ENCODE measurements at regions not wholly inside any gene's neighbourhood (a gene's known extent, or its start where the extent isn't known, plus 50 kb on each side); places are given as distances from the start of the nearest gene placed in this dataset.

GRCh38 chr6:139635401-139636130 is 261.1 kb upstream of the CITED2 start:
- Mint-ChIP-seq H3K4me1 (ENCODE audit: low read depth) (peaks cover under 1% of the 10 kb centered on the region), H3K36me3 (no peaks in the 10 kb centered on the region), H3K27ac (no peak overlapping the region), H3K27me3 (peaks cover 15% of the 10 kb centered on the region), H3K9me3 (ENCODE audit: low read depth) (no peaks in the 10 kb centered on the region), H3K4me3 (no peak overlapping the region)

- H3K27ac Mint-ChIP-seq, result no peak overlapping the region
- H3K27me3 Mint-ChIP-seq, result peaks cover 13% of the 10 kb centered on the region
- no peak overlapping the region for H3K4me3 Mint-ChIP-seq
- no peaks in the 10 kb centered on the region for H3K4me1 Mint-ChIP-seq (ENCODE audit: low read depth)
- H3K9me3 Mint-ChIP-seq (ENCODE audit: low read depth), result no peaks in the 10 kb centered on the region
- no peaks in the 10 kb centered on the region for H3K36me3 Mint-ChIP-seq
Measured at GRCh38 chr6:139632840-139633239, 258.4 kb upstream of the CITED2 start.

GRCh38 chr6:139628270-139628669 is 253.8 kb upstream of the CITED2 start:
- H3K27me3 Mint-ChIP-seq, result peaks cover 2% of the 10 kb centered on the region
- H3K27ac Mint-ChIP-seq, result no peak overlapping the region
- no peaks in the 10 kb centered on the region for H3K4me1 Mint-ChIP-seq (ENCODE audit: low read depth)
- H3K4me3 Mint-ChIP-seq, result no peak overlapping the region
- no peaks in the 10 kb centered on the region for H3K36me3 Mint-ChIP-seq
- no peaks in the 10 kb centered on the region for H3K9me3 Mint-ChIP-seq (ENCODE audit: low read depth)

- Mint-ChIP-seq H3K27me3 (peaks cover 6% of the 10 kb centered on the region), H3K36me3 (no peaks in the 10 kb centered on the region), H3K27ac (no peak overlapping the region), H3K9me3 (ENCODE audit: low read depth) (no peaks in the 10 kb centered on the region), H3K4me3 (no peak overlapping the region), H3K4me1 (ENCODE audit: low read depth) (no peaks in the 10 kb centered on the region)
Measured at GRCh38 chr6:139627091-139627490, 252.6 kb upstream of the CITED2 start.

GRCh38 chr6:139625998-139626975 is 251.8 kb upstream of the CITED2 start:
- Mint-ChIP-seq H3K27ac (no peak overlapping the region), H3K4me3 (no peak overlapping the region), H3K27me3 (peaks cover 9% of the 10 kb centered on the region), H3K9me3 (ENCODE audit: low read depth) (no peaks in the 10 kb centered on the region), H3K36me3 (no peaks in the 10 kb centered on the region), H3K4me1 (ENCODE audit: low read depth) (no peaks in the 10 kb centered on the region)

GRCh38 chr6:139625081-139625939 is 250.9 kb upstream of the CITED2 start:
- Mint-ChIP-seq H3K9me3 (ENCODE audit: low read depth) (no peaks in the 10 kb centered on the region), H3K27ac (no peak overlapping the region), H3K4me1 (ENCODE audit: low read depth) (no peaks in the 10 kb centered on the region), H3K27me3 (peaks cover 11% of the 10 kb centered on the region), H3K4me3 (no peak overlapping the region), H3K36me3 (no peaks in the 10 kb centered on the region)

GRCh38 chr6:139623372-139623771 is 248.9 kb upstream of the CITED2 start:
- no peak overlapping the region for H3K27ac Mint-ChIP-seq
- H3K36me3 Mint-ChIP-seq, result no peaks in the 10 kb centered on the region
- no peaks in the 10 kb centered on the region for H3K9me3 Mint-ChIP-seq (ENCODE audit: low read depth)
- H3K4me3 Mint-ChIP-seq, result no peak overlapping the region
- peaks cover 11% of the 10 kb centered on the region for H3K27me3 Mint-ChIP-seq
- H3K4me1 Mint-ChIP-seq (ENCODE audit: low read depth), result no peaks in the 10 kb centered on the region

GRCh38 chr6:139613496-139613895 is 239.0 kb upstream of the CITED2 start:
- H3K4me3 Mint-ChIP-seq, result no peak overlapping the region
- H3K36me3 Mint-ChIP-seq, result no peaks in the 10 kb centered on the region
- peaks cover 2% of the 10 kb centered on the region for H3K27me3 Mint-ChIP-seq
- H3K4me1 Mint-ChIP-seq (ENCODE audit: low read depth), result no peaks in the 10 kb centered on the region
- H3K27ac Mint-ChIP-seq, result no peak overlapping the region
- H3K9me3 Mint-ChIP-seq (ENCODE audit: low read depth), result no peaks in the 10 kb centered on the region

- no peaks in the 10 kb centered on the region for H3K4me1 Mint-ChIP-seq (ENCODE audit: low read depth)
- H3K9me3 Mint-ChIP-seq (ENCODE audit: low read depth), result no peaks in the 10 kb centered on the region
- H3K36me3 Mint-ChIP-seq, result no peaks in the 10 kb centered on the region
- no peak overlapping the region for H3K4me3 Mint-ChIP-seq
- H3K27ac Mint-ChIP-seq, result no peak overlapping the region
- H3K27me3 Mint-ChIP-seq, result no peaks in the 10 kb centered on the region
Measured at GRCh38 chr6:139612135-139612465, 237.7 kb upstream of the CITED2 start.

GRCh38 chr6:139611327-139612134 is 237.1 kb upstream of the CITED2 start:
- H3K27me3 Mint-ChIP-seq, result no peaks in the 10 kb centered on the region
- no peak overlapping the region for H3K4me3 Mint-ChIP-seq
- H3K4me1 Mint-ChIP-seq (ENCODE audit: low read depth), result no peaks in the 10 kb centered on the region
- H3K9me3 Mint-ChIP-seq (ENCODE audit: low read depth), result no peaks in the 10 kb centered on the region
- H3K36me3 Mint-ChIP-seq, result no peaks in the 10 kb centered on the region
- no peak overlapping the region for H3K27ac Mint-ChIP-seq

GRCh38 chr6:139608466-139609261 is 234.2 kb upstream of the CITED2 start:
- H3K9me3 Mint-ChIP-seq (ENCODE audit: low read depth), result no peaks in the 10 kb centered on the region
- no peak overlapping the region for H3K27ac Mint-ChIP-seq
- no peak overlapping the region for H3K4me3 Mint-ChIP-seq
- H3K36me3 Mint-ChIP-seq, result no peaks in the 10 kb centered on the region
- H3K4me1 Mint-ChIP-seq (ENCODE audit: low read depth), result no peaks in the 10 kb centered on the region
- H3K27me3 Mint-ChIP-seq, result no peaks in the 10 kb centered on the region

GRCh38 chr6:139605350-139605749 is 230.9 kb upstream of the CITED2 start:
- no peaks in the 10 kb centered on the region for H3K9me3 Mint-ChIP-seq (ENCODE audit: low read depth)
- H3K27ac Mint-ChIP-seq, result no peak overlapping the region
- no peaks in the 10 kb centered on the region for H3K4me1 Mint-ChIP-seq (ENCODE audit: low read depth)
- no peaks in the 10 kb centered on the region for H3K36me3 Mint-ChIP-seq
- H3K27me3 Mint-ChIP-seq, result no peaks in the 10 kb centered on the region
- H3K4me3 Mint-ChIP-seq, result no peak overlapping the region

GRCh38 chr6:139603581-139603980 is 229.1 kb upstream of the CITED2 start:
- H3K9me3 Mint-ChIP-seq (ENCODE audit: low read depth), result no peaks in the 10 kb centered on the region
- H3K27ac Mint-ChIP-seq, result no peak overlapping the region
- no peak overlapping the region for H3K4me3 Mint-ChIP-seq
- no peaks in the 10 kb centered on the region for H3K36me3 Mint-ChIP-seq
- H3K4me1 Mint-ChIP-seq (ENCODE audit: low read depth), result no peaks in the 10 kb centered on the region
- H3K27me3 Mint-ChIP-seq, result no peaks in the 10 kb centered on the region
